H1 (cell line): ENCODE measurements at regions not wholly inside any gene's neighbourhood (a gene's known extent, or its start where the extent isn't known, plus 50 kb on each side); places are given as distances from the start of the nearest gene placed in this dataset.

Experiments used
- BCL11A ChIP-seq, 2 experiments: IDR thresholded peaks; one replicate each; pipeline ENCODE4 v1.6.1; 2011; ENCODE audit warnings: low read depth in 2 of 2, low read length in 2 of 2, mild to moderate bottlenecking in 2 of 2
- CBX5 ChIP-seq: fragments of 300-800, 300-1000 bp; sonication (generic); IDR thresholded peaks from 2 replicates; pipeline ENCODE4 v1.7.1; 2016; ENCODE audit warnings: antibody characterized with exemption, low read length, low read depth
- EP300 ChIP-seq, 2 experiments: IDR thresholded peaks; 1 replicate in 1 of 2; 2 replicates in 1 of 2; pipeline ENCODE4 v1.6.1; 2011 to 2012; ENCODE audit warnings: low read depth in 2 of 2, low read length in 2 of 2, mild to moderate bottlenecking in 2 of 2, borderline replicate concordance in 1 of 2, inconsistent platforms in 1 of 2, moderate library complexity in 1 of 2
- POLR2AphosphoS5 ChIP-seq: IDR thresholded peaks from 2 replicates; pipeline ENCODE4 v1.6.1; 2011; ENCODE audit warnings: low read depth, low read length
- SP2 ChIP-seq: IDR thresholded peaks from 2 replicates; pipeline ENCODE4 v1.6.1; 2012; ENCODE audit warnings: mild to moderate bottlenecking, low read length, inconsistent platforms

DNA sequence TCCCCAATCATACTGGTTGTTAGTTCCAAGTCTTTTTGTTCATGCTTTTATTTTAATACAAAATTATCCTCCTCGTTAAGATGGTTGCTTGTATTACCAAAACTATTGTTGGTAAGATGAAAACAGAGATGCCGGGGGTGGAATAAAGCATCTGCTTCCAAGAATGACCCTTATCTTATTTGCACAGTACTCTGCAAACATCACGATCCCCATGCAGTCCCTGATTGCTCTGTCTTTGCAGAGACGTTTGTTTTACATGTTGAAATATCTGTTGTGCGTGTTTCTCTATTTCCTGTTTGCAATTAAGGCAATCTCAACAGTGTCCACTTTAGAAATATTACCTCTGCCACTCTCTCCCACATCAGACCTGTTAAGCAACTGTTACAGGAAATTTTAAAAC, 141.3 kb upstream of the NCAM2 start:
- TF ChIP-seq EP300 (IDR thresholded peaks at IDR 0.05; ENCODE audit: borderline replicate concordance in 1 of 2, low read depth in 2 of 2, low read length in 2 of 2): no peak
- TF ChIP-seq CBX5: no peak
- TF ChIP-seq POLR2AphosphoS5: no peak
- TF ChIP-seq BCL11A (IDR thresholded peaks at IDR 0.05; ENCODE audit: low read depth in 2 of 2, low read length in 2 of 2): no peak
- TF ChIP-seq SP2: no peak
